HUES64 (cell line): ENCODE measurements at regions not wholly inside any gene's neighbourhood (a gene's known extent, or its start where the extent isn't known, plus 50 kb on each side); places are given as distances from the start of the nearest gene placed in this dataset.

Experiments used
- H3K27ac ChIP-seq: 2 replicates; pipeline ENCODE4 v1.7.0; 2013; ENCODE audit warnings: low read depth, low read length, inconsistent platforms
- H3K27me3 ChIP-seq: 2 replicates; pipeline ENCODE4 v1.6.1; 2013; ENCODE audit warnings: mild to moderate bottlenecking, low read length; ENCODE audit not compliant: insufficient read depth
- H3K36me3 ChIP-seq: 2 replicates; pipeline ENCODE4 v1.6.1; 2013; ENCODE audit warnings: mild to moderate bottlenecking, low read length; ENCODE audit not compliant: insufficient read depth
- H3K4me1 ChIP-seq: 2 replicates; pipeline ENCODE4 v1.6.1; 2013; ENCODE audit warnings: mild to moderate bottlenecking, low read length, moderate library complexity; ENCODE audit not compliant: insufficient read depth
- H3K4me3 ChIP-seq: 2 replicates; pipeline ENCODE4 v1.5.1; 2013; ENCODE audit warnings: mild to moderate bottlenecking, low read length, moderate library complexity
- H3K9ac ChIP-seq: 2 replicates; pipeline ENCODE4 v1.6.1; 2013; ENCODE audit warnings: mild to moderate bottlenecking, low read depth, low read length
- H3K9me3 ChIP-seq: 2 replicates; pipeline ENCODE4 v1.6.1; 2013; ENCODE audit warnings: low read depth, low read length; ENCODE audit not compliant: insufficient read depth
- WGBS: fragments of 150-250, 120-280 bp; methylation state at CpG from one replicate; pipeline ENCODE4 v1.1.7; 2013; ENCODE audit warnings: missing lambda C conversion rate; 5-methylcytosine and 5-hydroxymethylcytosine counted together

DNA sequence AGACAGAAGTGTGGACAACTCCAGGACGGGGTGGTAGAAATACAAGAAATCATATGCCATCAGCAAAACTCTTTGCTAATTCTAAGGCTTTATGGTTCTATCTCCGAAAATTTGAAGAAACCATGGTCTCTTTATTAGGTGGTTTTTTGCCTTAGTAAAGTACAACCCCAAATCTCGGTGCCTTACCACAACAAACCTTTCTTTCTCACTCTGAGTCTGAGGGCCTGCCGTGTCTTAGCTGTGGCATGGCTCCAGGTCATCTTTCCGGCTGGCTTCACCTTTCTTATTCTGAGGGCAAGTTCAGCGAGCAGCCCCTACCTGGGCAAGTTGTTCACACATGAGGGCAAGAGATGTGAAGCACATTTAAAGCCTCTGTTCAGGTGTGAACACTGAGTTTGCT is 280.6 kb downstream of the TTLL7 start:
- Histone ChIP-seq H3K27me3 (no peaks in the 10 kb centered on the region), H3K4me3 (no peak overlapping the region), H3K36me3 (no peaks in the 10 kb centered on the region), H3K9ac (no peak overlapping the region), H3K27ac (no peak overlapping the region), H3K9me3 (no peaks in the 10 kb centered on the region), H3K4me1 (no peaks in the 10 kb centered on the region)
- WGBS, result 94% methylated on average over 6 of the region's 6 CpGs

DNA sequence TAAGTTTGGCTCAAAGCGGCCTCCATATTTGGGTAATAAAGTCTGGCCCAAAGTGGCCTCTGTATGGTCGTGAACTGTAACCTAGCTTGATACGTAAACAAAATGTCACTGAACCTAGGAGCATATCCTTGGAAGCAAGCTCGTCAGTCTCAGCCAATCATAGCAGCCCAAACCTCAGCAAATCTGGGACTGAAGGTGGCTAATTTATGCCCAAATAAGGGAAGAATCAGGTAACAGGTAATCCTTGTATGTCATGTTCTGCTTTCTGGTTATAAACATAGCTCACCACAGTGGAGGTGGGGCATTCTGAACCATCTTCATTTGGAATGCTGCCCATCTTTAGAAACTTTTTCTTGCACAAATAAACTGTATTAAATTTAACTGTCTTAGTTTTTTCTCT is 281.1 kb downstream of the TTLL7 start:
- Histone ChIP-seq H3K27me3 (no peaks in the 10 kb centered on the region), H3K4me1 (no peaks in the 10 kb centered on the region), H3K9me3 (no peaks in the 10 kb centered on the region), H3K36me3 (no peaks in the 10 kb centered on the region), H3K9ac (no peak overlapping the region), H3K4me3 (no peak overlapping the region), H3K27ac (no peak overlapping the region)
- 93% methylated on average over 4 of the region's 4 CpGs for WGBS

DNA sequence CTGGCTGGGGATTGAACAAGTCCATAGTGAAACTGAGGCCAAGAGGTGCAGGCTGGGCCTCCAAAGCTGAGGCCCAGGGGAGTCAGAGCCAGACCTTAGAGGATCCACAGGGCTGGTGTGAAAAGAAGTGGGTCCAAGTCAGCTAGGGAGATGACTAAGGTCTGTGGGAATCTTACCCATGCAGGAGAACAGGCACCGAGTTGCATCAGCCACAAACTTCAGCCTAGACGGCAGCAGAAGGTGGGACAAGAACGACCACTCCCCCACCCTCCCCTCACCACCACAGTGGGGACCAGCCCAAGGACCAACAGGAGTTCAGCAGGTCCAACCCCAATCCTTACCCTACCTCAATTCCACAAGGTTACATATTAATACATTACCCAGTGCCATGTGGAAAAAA is 282.3 kb downstream of the TTLL7 start:
- Histone ChIP-seq H3K4me3 (no peak overlapping the region), H3K9ac (no peak overlapping the region), H3K36me3 (no peaks in the 10 kb centered on the region), H3K27ac (no peak overlapping the region), H3K4me1 (no peaks in the 10 kb centered on the region), H3K27me3 (no peaks in the 10 kb centered on the region), H3K9me3 (no peaks in the 10 kb centered on the region)
- WGBS, result 85% methylated on average over 3 of the region's 3 CpGs

DNA sequence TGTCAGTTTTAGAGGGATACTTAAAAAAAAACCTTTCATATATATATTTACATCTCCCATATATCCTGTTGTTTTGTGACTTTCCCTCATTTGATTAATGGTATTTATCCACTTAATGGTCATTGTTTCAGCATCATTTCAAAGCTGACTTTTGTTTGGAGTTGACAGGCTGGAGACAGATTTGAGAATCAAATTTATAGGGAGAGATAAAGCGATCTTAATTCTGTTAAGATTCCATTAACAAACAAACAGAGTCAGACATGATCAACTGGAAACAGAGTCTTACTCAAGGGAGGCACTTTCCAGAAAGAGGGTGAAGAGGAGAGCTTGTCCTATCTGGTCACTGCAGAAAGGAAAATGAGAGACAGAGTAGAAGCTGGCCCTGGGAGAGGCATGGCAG is 283.4 kb downstream of the TTLL7 start:
- WGBS, result 100% methylated on average over 1 of the region's 1 CpG

DNA sequence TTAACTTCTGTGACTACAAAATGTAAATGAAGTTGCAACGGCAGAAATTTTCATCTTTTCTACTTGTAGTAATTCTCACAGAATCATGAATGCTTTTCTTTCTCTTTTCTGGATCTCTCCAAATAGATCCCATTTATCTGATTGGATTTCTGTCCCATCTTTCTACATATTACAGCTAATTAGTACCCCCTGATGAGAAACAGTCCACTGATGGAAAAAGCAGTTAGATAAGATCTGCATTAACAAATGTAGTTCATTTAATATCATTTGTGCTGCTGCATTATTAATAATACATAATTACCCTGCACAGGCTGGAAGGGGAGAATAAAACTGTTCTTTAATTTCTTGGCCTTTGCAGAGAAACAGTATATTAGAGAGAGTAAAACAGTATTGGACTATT is 289.3 kb downstream of the TTLL7 start:
- Histone ChIP-seq H3K4me1 (no peaks in the 10 kb centered on the region), H3K36me3 (no peaks in the 10 kb centered on the region), H3K4me3 (no peak overlapping the region), H3K27ac (no peak overlapping the region), H3K27me3 (no peaks in the 10 kb centered on the region), H3K9me3 (no peaks in the 10 kb centered on the region), H3K9ac (no peak overlapping the region)
- WGBS, result 96% methylated on average over 1 of the region's 1 CpG

More for the DNA sequence above, 283.4 kb downstream of the TTLL7 start:
- H3K4me1 ChIP-seq, result no peaks in the 10 kb centered on the region
- H3K27me3 ChIP-seq, result no peaks in the 10 kb centered on the region
- no peak overlapping the region for H3K4me3 ChIP-seq
- H3K9ac ChIP-seq, result no peak overlapping the region
- no peaks in the 10 kb centered on the region for H3K36me3 ChIP-seq
- H3K9me3 ChIP-seq, result no peaks in the 10 kb centered on the region
- no peak overlapping the region for H3K27ac ChIP-seq

DNA sequence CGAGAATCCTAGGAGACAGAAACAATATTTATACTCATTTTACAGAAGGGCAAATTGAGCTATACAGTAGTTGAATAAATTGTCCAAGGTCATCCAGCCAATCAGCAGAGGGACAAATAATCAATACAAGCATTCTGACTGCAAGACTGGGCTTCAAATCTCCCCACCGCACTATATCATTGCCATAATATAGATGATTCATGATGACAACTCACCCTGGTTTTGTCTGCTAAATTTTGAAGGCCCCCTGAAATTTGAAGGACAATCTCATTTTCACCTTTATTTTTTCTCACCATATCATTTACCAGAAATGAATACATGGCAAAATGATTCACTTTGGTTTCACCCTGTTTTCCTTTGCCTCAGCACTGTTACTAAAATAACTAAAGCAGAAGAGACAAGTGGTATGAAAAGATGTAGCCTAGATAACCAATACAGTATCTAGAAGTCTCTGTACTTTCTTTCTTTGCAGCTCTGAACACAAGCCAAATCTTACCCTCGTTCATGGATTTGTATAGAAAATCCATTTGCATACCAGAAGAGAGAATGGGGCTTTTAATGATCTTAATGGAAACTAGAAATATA is 292.5 kb downstream of the TTLL7 start:
- no peaks in the 10 kb centered on the region for H3K4me1 ChIP-seq
- H3K4me3 ChIP-seq, result no peak overlapping the region
- H3K27me3 ChIP-seq, result no peaks in the 10 kb centered on the region
- no peak overlapping the region for H3K9ac ChIP-seq
- no peaks in the 10 kb centered on the region for H3K36me3 ChIP-seq
- H3K27ac ChIP-seq, result no peak overlapping the region
- H3K9me3 ChIP-seq, result no peaks in the 10 kb centered on the region
- 97% methylated on average over 1 of the region's 3 CpGs for WGBS

DNA sequence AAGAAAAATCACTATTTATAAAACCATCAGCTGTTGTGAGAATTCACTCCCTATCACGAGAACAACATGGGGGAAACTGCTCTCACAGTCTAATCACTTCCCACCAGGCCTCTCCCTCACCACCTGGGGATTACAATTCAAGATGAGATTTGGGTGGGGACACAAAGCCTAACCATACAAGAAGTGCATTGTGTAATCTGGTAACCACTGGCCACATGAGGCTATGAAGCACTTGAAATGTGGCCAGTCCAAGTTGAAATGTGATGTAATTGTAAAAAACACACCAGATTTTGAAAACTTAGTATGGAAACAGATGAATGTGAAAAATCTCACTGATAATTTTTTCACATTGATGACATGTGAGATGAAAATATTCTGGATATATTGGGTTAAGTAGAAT is 293.8 kb downstream of the TTLL7 start:
- WGBS, result 78% methylated on average over 1 of the region's 1 CpG
- H3K27ac ChIP-seq, result no peak overlapping the region
- H3K4me3 ChIP-seq, result no peak overlapping the region
- H3K9ac ChIP-seq, result no peak overlapping the region
- H3K36me3 ChIP-seq, result no peaks in the 10 kb centered on the region
- no peaks in the 10 kb centered on the region for H3K4me1 ChIP-seq
- no peaks in the 10 kb centered on the region for H3K27me3 ChIP-seq
- H3K9me3 ChIP-seq, result no peaks in the 10 kb centered on the region

DNA sequence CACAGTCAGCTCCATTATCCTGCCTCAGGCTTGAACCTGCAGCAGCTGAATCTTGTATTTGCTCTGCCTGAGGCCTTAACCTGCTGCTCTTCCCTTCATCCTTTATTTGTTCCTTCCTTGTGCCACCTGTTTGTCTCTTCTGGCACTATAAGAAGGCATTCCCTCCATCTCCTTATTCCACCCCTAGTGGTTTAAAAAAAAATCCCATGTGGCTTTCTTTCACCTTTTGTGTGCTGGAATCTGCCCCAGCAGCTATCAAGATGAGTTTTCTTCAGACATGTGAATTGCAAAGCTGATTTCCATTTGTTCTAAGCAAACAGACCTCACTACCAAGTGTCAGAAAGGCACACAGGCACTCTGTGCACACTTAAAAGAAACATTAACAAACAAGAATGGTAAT is 294.6 kb downstream of the TTLL7 start:
- Histone ChIP-seq H3K27ac (no peak overlapping the region), H3K4me1 (no peaks in the 10 kb centered on the region), H3K9ac (no peak overlapping the region), H3K27me3 (no peaks in the 10 kb centered on the region), H3K9me3 (peaks cover under 1% of the 10 kb centered on the region; the same call in 1 of the 2 replicates), H3K4me3 (no peak overlapping the region), H3K36me3 (no peaks in the 10 kb centered on the region)

DNA sequence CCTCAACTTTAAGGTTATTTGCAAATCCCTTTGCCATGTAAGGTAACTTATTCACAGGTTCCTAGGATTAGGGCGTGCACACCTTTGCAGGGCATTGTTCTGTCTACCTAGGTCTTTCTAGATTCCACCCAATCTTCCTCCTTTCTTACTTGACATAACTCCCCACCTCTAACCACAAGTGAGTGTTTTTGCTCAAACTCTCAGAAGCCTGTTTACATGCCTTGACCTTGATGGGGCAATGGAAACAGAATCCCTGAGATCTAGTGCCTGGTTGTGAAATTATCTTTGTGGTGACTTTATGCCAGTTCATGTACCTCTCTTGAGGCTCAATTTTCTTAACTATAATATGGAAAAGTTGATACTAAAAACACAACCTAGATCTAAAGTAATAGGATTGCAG is 296.6 kb downstream of the TTLL7 start:
- Histone ChIP-seq H3K36me3 (no peaks in the 10 kb centered on the region), H3K4me3 (no peak overlapping the region), H3K27ac (no peak overlapping the region), H3K27me3 (no peaks in the 10 kb centered on the region), H3K4me1 (peaks cover 2% of the 10 kb centered on the region; the same call in 1 of the 2 replicates), H3K9ac (no peak overlapping the region), H3K9me3 (peaks cover 7% of the 10 kb centered on the region)
- 92% methylated on average over 1 of the region's 1 CpG for WGBS

DNA sequence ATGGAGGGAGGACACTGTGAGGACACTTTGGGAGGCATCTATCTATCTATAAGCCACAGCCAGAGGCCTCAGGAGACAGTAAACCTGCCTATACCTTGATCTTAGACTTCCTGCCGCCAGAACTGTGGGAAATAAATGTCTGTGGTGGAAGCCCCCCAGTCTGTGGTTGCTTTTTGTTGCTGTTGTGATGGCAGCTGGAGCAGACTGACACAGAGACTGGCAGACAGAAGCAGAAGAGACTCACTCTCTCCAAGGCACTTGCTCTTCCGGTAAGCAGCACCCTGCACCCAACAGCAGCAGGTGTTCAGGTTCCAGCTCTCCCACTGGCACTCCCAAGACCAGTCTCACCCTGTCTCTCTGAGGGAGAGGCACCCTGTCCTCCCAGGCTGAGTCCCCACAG is 297.6 kb downstream of the TTLL7 start:
- Histone ChIP-seq H3K27ac (no peak overlapping the region), H3K9ac (no peak overlapping the region), H3K27me3 (no peaks in the 10 kb centered on the region), H3K36me3 (no peaks in the 10 kb centered on the region), H3K9me3 (peaks cover 7% of the 10 kb centered on the region), H3K4me1 (peaks cover 9% of the 10 kb centered on the region), H3K4me3 (no peak overlapping the region)
- 87% methylated on average over 2 of the region's 2 CpGs for WGBS

DNA sequence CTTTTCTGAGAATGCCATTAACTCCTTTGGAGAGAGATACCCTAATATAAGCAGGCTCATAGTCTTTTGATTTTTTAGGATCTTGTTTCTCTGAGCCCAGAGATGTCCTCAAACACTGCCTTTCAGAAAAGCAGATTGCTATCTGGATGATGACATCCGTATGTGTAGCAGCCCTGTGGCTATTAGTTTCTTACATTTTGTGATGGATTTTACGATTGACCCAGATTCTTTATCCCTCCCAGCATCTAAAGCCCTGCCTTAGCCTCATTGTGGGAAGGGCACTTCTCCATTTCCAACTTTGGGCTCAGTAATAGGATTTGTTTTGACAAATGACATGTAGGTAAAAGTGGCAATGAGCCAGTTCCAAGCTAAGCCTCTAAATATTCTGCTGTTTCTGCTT is 300.3 kb downstream of the TTLL7 start:
- H3K9me3 ChIP-seq, result peaks cover 7% of the 10 kb centered on the region
- H3K36me3 ChIP-seq, result no peaks in the 10 kb centered on the region
- H3K4me1 ChIP-seq, result peaks cover 36% of the 10 kb centered on the region
- no peak overlapping the region for H3K27ac ChIP-seq
- 82% methylated on average over 2 of the region's 2 CpGs for WGBS
- H3K27me3 ChIP-seq, result no peaks in the 10 kb centered on the region
- no peak overlapping the region for H3K4me3 ChIP-seq
- H3K9ac ChIP-seq, result no peak overlapping the region

DNA sequence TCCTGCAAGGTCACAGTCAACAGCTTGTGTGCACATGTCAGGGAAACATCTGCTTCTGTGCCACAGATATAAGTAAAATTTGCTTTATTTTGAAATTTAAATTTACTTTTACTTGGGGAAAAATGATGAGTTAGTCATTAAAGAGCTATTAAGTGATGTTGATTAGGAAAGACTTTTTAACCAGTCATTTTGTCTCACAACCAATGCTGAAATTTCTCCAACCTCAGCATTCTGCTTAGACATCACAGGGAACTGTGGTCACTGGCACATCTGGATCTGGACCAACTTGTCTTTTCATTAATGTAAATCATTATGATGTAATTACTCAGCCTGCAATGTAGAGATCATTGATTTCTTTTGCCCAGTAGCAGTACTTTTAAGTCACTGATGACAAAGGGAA is 301.0 kb downstream of the TTLL7 start:
- no peaks in the 10 kb centered on the region for H3K27me3 ChIP-seq
- H3K9me3 ChIP-seq, result peaks cover 7% of the 10 kb centered on the region

More for the DNA sequence above, 301.0 kb downstream of the TTLL7 start:
- H3K27ac ChIP-seq, result no peak overlapping the region
- H3K4me1 ChIP-seq, result peaks cover 41% of the 10 kb centered on the region
- no peaks in the 10 kb centered on the region for H3K36me3 ChIP-seq
- H3K4me3 ChIP-seq, result no peak overlapping the region
- H3K9ac ChIP-seq, result no peak overlapping the region
